ENCODE measurements at regions not wholly inside any gene's neighbourhood (a gene's known extent, or its start where the extent isn't known, plus 50 kb on each side); places are given as distances from the start of the nearest gene placed in this dataset.

DNA sequence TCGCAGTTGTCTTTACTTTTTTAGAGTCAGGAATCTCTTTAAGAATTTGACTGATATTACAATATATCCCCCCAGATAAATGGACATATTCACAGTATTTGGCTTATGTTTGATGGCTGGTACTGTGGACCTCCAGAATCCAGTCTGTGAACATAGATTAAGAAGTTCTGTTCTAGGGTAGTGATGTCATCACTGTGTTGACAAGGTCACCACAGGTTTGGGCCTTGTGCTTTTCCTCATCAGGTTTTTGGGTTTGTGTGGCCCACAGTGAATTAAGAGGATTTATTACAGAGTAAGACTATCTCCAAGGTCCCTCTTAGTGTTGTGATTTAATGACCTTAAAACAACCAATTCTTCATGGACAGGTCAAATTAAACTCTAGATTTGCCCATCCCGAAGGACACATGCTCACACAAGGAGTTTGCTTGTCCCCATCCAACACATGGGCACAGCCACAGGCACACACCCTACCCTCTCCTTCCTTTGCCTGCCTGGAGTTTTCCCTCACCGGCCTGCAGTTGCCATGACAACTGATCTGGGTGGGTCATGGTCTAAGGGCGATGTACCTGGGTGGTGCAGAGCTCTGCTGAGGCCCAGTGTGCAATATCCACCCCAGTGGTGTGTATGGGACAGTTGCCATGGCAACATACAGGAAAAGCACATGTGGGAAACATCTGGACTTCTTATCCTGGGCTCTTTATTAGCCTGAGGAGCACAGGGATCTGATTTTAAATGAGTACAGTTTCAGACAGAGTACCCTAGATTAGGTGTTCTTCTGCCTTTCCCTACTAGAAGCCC is 98.6 kb downstream of the NAV1 start:
- TF ChIP-seq YY1 (IDR thresholded peaks at IDR 0.05) (no peak), EGR1 (IDR thresholded peaks at IDR 0.05; ENCODE audit: low read depth in 2 of 2) (no peak), RAD21 (IDR thresholded peaks at IDR 0.05) (no peak), JUND (IDR thresholded peaks at IDR 0.05) (no peak), GABPA (IDR thresholded peaks at IDR 0.05 in 1 of 2, conservative IDR thresholded peaks at IDR 0.05 in 1 of 2) (no peak), TAF1 (conservative IDR thresholded peaks at IDR 0.05) (no peak)
- TF ChIP-seq, protein P1, sequence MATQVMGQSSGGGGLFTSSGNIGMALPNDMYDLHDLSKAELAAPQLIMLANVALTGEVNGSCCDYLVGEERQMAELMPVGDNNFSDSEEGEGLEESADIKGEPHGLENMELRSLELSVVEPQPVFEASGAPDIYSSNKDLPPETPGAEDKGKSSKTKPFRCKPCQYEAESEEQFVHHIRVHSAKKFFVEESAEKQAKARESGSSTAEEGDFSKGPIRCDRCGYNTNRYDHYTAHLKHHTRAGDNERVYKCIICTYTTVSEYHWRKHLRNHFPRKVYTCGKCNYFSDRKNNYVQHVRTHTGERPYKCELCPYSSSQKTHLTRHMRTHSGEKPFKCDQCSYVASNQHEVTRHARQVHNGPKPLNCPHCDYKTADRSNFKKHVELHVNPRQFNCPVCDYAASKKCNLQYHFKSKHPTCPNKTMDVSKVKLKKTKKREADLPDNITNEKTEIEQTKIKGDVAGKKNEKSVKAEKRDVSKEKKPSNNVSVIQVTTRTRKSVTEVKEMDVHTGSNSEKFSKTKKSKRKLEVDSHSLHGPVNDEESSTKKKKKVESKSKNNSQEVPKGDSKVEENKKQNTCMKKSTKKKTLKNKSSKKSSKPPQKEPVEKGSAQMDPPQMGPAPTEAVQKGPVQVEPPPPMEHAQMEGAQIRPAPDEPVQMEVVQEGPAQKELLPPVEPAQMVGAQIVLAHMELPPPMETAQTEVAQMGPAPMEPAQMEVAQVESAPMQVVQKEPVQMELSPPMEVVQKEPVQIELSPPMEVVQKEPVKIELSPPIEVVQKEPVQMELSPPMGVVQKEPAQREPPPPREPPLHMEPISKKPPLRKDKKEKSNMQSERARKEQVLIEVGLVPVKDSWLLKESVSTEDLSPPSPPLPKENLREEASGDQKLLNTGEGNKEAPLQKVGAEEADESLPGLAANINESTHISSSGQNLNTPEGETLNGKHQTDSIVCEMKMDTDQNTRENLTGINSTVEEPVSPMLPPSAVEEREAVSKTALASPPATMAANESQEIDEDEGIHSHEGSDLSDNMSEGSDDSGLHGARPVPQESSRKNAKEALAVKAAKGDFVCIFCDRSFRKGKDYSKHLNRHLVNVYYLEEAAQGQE (IDR thresholded peaks at IDR 0.05): no peak
- TF ChIP-seq, protein P2, sequence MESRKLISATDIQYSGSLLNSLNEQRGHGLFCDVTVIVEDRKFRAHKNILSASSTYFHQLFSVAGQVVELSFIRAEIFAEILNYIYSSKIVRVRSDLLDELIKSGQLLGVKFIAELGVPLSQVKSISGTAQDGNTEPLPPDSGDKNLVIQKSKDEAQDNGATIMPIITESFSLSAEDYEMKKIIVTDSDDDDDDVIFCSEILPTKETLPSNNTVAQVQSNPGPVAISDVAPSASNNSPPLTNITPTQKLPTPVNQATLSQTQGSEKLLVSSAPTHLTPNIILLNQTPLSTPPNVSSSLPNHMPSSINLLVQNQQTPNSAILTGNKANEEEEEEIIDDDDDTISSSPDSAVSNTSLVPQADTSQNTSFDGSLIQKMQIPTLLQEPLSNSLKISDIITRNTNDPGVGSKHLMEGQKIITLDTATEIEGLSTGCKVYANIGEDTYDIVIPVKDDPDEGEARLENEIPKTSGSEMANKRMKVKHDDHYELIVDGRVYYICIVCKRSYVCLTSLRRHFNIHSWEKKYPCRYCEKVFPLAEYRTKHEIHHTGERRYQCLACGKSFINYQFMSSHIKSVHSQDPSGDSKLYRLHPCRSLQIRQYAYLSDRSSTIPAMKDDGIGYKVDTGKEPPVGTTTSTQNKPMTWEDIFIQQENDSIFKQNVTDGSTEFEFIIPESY (IDR thresholded peaks at IDR 0.05): no peak
- TF ChIP-seq, protein P3, sequence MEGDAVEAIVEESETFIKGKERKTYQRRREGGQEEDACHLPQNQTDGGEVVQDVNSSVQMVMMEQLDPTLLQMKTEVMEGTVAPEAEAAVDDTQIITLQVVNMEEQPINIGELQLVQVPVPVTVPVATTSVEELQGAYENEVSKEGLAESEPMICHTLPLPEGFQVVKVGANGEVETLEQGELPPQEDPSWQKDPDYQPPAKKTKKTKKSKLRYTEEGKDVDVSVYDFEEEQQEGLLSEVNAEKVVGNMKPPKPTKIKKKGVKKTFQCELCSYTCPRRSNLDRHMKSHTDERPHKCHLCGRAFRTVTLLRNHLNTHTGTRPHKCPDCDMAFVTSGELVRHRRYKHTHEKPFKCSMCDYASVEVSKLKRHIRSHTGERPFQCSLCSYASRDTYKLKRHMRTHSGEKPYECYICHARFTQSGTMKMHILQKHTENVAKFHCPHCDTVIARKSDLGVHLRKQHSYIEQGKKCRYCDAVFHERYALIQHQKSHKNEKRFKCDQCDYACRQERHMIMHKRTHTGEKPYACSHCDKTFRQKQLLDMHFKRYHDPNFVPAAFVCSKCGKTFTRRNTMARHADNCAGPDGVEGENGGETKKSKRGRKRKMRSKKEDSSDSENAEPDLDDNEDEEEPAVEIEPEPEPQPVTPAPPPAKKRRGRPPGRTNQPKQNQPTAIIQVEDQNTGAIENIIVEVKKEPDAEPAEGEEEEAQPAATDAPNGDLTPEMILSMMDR (IDR thresholded peaks at IDR 0.05; ENCODE audit: low read depth, low read length, missing input control): no peak
- TF ChIP-seq, protein P4, sequence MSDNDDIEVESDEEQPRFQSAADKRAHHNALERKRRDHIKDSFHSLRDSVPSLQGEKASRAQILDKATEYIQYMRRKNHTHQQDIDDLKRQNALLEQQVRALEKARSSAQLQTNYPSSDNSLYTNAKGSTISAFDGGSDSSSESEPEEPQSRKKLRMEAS (IDR thresholded peaks at IDR 0.05): no peak
- TF ChIP-seq, protein P5, sequence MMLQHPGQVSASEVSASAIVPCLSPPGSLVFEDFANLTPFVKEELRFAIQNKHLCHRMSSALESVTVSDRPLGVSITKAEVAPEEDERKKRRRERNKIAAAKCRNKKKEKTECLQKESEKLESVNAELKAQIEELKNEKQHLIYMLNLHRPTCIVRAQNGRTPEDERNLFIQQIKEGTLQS (IDR thresholded peaks at IDR 0.05): no peak

All from liver (tissue), 3 donors.